ENCODE measurements at regions not wholly inside any gene's neighbourhood (a gene's known extent, or its start where the extent isn't known, plus 50 kb on each side); places are given as distances from the start of the nearest gene placed in this dataset.

DNA sequence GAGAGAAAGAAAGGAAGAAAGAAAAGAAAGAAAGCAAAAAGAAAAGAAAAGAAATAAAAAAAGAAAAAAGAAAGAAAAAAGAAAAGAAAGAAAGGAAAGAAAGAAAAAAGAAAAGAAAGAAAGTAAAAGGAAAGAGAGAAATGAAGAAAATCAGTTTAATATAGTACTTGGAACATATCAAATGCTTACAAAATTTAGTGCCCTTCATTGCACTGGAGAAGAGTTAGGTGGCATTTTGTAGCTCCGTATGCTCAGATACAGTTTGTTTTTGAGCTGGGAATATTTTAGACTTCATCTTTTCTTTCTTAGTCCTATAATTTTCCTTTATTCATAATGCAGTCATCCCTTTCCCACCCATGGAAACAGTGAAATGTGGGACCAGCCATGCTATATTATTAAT is 56.2 kb upstream of the APP start:
- H3K4me1 ChIP-seq (ENCODE audit: control insufficient read depth in 1 of 2, insufficient read depth in 2 of 2, low read depth in 1 of 2, low read length in 1 of 2) = no peaks in the 10 kb centered on the region
- H3K9ac ChIP-seq = no peak overlapping the region
- no peak overlapping the region for H2AFZ ChIP-seq (ENCODE audit: low read depth)
- H3K9me3 ChIP-seq = no peaks in the 10 kb centered on the region
- ChIA-PET POLR2A (no interaction called here), CTCF (no interaction called here)
- H3K27me3 ChIP-seq (ENCODE audit: insufficient read depth) = no peaks in the 10 kb centered on the region
- 68% methylated on average over 1 of the region's 1 CpG for WGBS (ENCODE audit: low lambda C conversion rate)
- no peaks in the 10 kb centered on the region for H3K36me3 ChIP-seq (replicated peaks in 1 of 2; ENCODE audit: control insufficient read depth in 1 of 2, insufficient read depth in 2 of 2, low read length in 1 of 2)
- no peak for DNase-seq
- H3K4me2 ChIP-seq = no peak overlapping the region
- H3K4me3 ChIP-seq (ENCODE audit: low read depth in 2 of 2, low read length in 1 of 2) = no peak overlapping the region
- H4K20me1 ChIP-seq (ENCODE audit: insufficient read depth) = no peaks in the 10 kb centered on the region
- H3F3A ChIP-seq (replicated peaks; ENCODE audit: insufficient read depth) = no peaks in the 10 kb centered on the region
- no peaks in the 10 kb centered on the region for H3K79me2 ChIP-seq (ENCODE audit: insufficient read depth)
- no peaks in the 10 kb centered on the region for H3K9me2 ChIP-seq
- TF ChIP-seq TCF12 (IDR thresholded peaks at IDR 0.05) = no peak
- H3K27ac ChIP-seq (ENCODE audit: low read depth in 2 of 2, low read length in 1 of 2) = no peak overlapping the region

DNA sequence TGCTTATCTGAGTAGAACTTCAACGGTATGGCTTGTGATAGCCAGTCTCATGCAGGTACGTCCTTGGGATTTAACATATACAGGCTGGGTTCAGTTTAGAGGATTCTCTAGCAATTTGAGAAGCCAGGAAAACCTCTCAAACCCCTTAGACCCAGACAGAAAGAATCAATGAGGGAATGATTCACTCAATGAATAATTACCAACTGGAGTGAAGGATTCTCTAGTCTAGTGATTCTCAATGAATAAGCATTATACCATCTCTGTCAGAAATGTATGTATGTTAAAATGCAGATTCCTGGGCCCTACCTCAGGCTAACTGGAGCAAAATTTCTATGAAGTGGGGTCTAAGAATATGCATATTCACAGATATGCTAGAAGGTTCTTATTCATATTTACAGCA is 54.5 kb upstream of the APP start:
- Histone ChIP-seq H3K9me3 (no peaks in the 10 kb centered on the region), H3K4me2 (no peak overlapping the region), H3K36me3 (replicated peaks in 1 of 2; ENCODE audit: control insufficient read depth in 1 of 2, insufficient read depth in 2 of 2, low read length in 1 of 2) (no peaks in the 10 kb centered on the region), H3K79me2 (ENCODE audit: insufficient read depth) (no peaks in the 10 kb centered on the region), H3K9me2 (no peaks in the 10 kb centered on the region), H3K4me3 (ENCODE audit: low read depth in 2 of 2, low read length in 1 of 2) (no peak overlapping the region), H4K20me1 (ENCODE audit: insufficient read depth) (no peaks in the 10 kb centered on the region), H3F3A (replicated peaks; ENCODE audit: insufficient read depth) (no peaks in the 10 kb centered on the region), H3K9ac (no peak overlapping the region), H3K27me3 (ENCODE audit: insufficient read depth) (no peaks in the 10 kb centered on the region), H3K4me1 (ENCODE audit: control insufficient read depth in 1 of 2, insufficient read depth in 2 of 2, low read depth in 1 of 2, low read length in 1 of 2) (no peaks in the 10 kb centered on the region), H3K27ac (ENCODE audit: low read depth in 2 of 2, low read length in 1 of 2) (no peak overlapping the region), H2AFZ (ENCODE audit: low read depth) (no peak overlapping the region)
- ChIA-PET CTCF (no interaction called here), POLR2A (no interaction called here)
- no peak for DNase-seq
- 46% methylated on average over 2 of the region's 2 CpGs for WGBS (ENCODE audit: low lambda C conversion rate)
- no peak for TF ChIP-seq NRF1 (IDR thresholded peaks at IDR 0.05; ENCODE audit: low read depth, low read length)
- TF ChIP-seq MEF2A (IDR thresholded peaks at IDR 0.05; ENCODE audit: borderline replicate concordance, low read depth) = no peak
- TF ChIP-seq, protein P1, sequence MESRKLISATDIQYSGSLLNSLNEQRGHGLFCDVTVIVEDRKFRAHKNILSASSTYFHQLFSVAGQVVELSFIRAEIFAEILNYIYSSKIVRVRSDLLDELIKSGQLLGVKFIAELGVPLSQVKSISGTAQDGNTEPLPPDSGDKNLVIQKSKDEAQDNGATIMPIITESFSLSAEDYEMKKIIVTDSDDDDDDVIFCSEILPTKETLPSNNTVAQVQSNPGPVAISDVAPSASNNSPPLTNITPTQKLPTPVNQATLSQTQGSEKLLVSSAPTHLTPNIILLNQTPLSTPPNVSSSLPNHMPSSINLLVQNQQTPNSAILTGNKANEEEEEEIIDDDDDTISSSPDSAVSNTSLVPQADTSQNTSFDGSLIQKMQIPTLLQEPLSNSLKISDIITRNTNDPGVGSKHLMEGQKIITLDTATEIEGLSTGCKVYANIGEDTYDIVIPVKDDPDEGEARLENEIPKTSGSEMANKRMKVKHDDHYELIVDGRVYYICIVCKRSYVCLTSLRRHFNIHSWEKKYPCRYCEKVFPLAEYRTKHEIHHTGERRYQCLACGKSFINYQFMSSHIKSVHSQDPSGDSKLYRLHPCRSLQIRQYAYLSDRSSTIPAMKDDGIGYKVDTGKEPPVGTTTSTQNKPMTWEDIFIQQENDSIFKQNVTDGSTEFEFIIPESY (IDR thresholded peaks at IDR 0.05; ENCODE audit: borderline replicate concordance, low read depth) = no peak
- TF ChIP-seq, protein P2, sequence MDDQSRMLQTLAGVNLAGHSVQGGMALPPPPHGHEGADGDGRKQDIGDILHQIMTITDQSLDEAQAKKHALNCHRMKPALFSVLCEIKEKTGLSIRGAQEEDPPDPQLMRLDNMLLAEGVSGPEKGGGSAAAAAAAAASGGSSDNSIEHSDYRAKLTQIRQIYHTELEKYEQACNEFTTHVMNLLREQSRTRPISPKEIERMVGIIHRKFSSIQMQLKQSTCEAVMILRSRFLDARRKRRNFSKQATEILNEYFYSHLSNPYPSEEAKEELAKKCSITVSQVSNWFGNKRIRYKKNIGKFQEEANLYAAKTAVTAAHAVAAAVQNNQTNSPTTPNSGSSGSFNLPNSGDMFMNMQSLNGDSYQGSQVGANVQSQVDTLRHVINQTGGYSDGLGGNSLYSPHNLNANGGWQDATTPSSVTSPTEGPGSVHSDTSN (IDR thresholded peaks at IDR 0.05) = no peak
- no peak for TF ChIP-seq YY1 (IDR thresholded peaks at IDR 0.05; ENCODE audit: low read depth)
- no peak for TF ChIP-seq ELF1 (IDR thresholded peaks at IDR 0.05)
- no peak for TF ChIP-seq EP300 (IDR thresholded peaks at IDR 0.05; ENCODE audit: borderline replicate concordance in 1 of 2, low read depth in 1 of 2, low read length in 1 of 2)
- TF ChIP-seq, protein P3, sequence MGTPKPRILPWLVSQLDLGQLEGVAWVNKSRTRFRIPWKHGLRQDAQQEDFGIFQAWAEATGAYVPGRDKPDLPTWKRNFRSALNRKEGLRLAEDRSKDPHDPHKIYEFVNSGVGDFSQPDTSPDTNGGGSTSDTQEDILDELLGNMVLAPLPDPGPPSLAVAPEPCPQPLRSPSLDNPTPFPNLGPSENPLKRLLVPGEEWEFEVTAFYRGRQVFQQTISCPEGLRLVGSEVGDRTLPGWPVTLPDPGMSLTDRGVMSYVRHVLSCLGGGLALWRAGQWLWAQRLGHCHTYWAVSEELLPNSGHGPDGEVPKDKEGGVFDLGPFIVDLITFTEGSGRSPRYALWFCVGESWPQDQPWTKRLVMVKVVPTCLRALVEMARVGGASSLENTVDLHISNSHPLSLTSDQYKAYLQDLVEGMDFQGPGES (IDR thresholded peaks at IDR 0.05; ENCODE audit: low read depth, low read length) = no peak
- TF ChIP-seq FOXJ3 (CRISPR knock-in tag; IDR thresholded peaks at IDR 0.05) = no peak
- no peak for TF ChIP-seq GABPA (IDR thresholded peaks at IDR 0.05; ENCODE audit: low read depth)
